ENCODE measurements at regions not wholly inside any gene's neighbourhood (a gene's known extent, or its start where the extent isn't known, plus 50 kb on each side); places are given as distances from the start of the nearest gene placed in this dataset.

GRCh38 chr12:90102957-90103652 lies 394.5 kb upstream of the ATP2B1 start:
- Histone ChIP-seq H3K4me2 (ENCODE audit: low read length) (no peak overlapping the region), H3K79me2 (ENCODE audit: insufficient read depth, low read length) (no peaks in the 10 kb centered on the region), H4K20me1 (ENCODE audit: insufficient read depth, low read length) (no peaks in the 10 kb centered on the region), H3K36me3 (ENCODE audit: insufficient read depth, low read length) (no peaks in the 10 kb centered on the region), H3K27me3 (ENCODE audit: insufficient read depth, low read length) (no peaks in the 10 kb centered on the region), H3K9me3 (ENCODE audit: insufficient read depth, low read depth, low read length) (no peaks in the 10 kb centered on the region), H3K27ac (ENCODE audit: low read depth, low read length) (no peak overlapping the region), H2AFZ (ENCODE audit: low read depth, low read length) (no peak overlapping the region), H3K9ac (ENCODE audit: low read length) (no peak overlapping the region), H3K4me1 (ENCODE audit: insufficient read depth, low read length) (peaks cover 14% of the 10 kb centered on the region), H3K4me3 (ENCODE audit: insufficient read depth, low read depth, low read length) (no peak overlapping the region)
- H3K27ac Mint-ChIP-seq (ENCODE audit: unreplicated experiment): no peak overlapping the region
- FAIRE-seq: no peak
- DNase-seq (ENCODE audit: low read depth): peak; percentile 26
- no peaks in the 10 kb centered on the region for H3K9me3 Mint-ChIP-seq (ENCODE audit: unreplicated experiment)
- H3K36me3 Mint-ChIP-seq (ENCODE audit: low read depth, unreplicated experiment): no peaks in the 10 kb centered on the region
- no peaks in the 10 kb centered on the region for H3K27me3 Mint-ChIP-seq (ENCODE audit: low read depth, unreplicated experiment)
- peaks cover 14% of the 10 kb centered on the region for H3K4me1 Mint-ChIP-seq (ENCODE audit: low read depth, unreplicated experiment)
- no peak overlapping the region for H3K4me3 Mint-ChIP-seq (ENCODE audit: unreplicated experiment)
- TF ChIP-seq CTCF (IDR thresholded peaks at IDR 0.05; ENCODE audit: insufficient read depth, low read depth, low read length) (peak; percentile 61), EZH2 (IDR thresholded peaks at IDR 0.05; ENCODE audit: insufficient read depth, low read length) (no peak)

- Histone ChIP-seq H3K9ac (ENCODE audit: low read length) (no peak overlapping the region), H4K20me1 (ENCODE audit: insufficient read depth, low read length) (no peaks in the 10 kb centered on the region), H3K4me2 (ENCODE audit: low read length) (no peak overlapping the region), H3K4me1 (ENCODE audit: insufficient read depth, low read length) (peaks cover 17% of the 10 kb centered on the region), H3K9me3 (ENCODE audit: insufficient read depth, low read depth, low read length) (no peaks in the 10 kb centered on the region), H3K79me2 (ENCODE audit: insufficient read depth, low read length) (no peaks in the 10 kb centered on the region), H3K27me3 (ENCODE audit: insufficient read depth, low read length) (no peaks in the 10 kb centered on the region), H3K4me3 (ENCODE audit: insufficient read depth, low read depth, low read length) (no peak overlapping the region), H3K27ac (ENCODE audit: low read depth, low read length) (no peak overlapping the region), H2AFZ (ENCODE audit: low read depth, low read length) (no peak overlapping the region), H3K36me3 (ENCODE audit: insufficient read depth, low read length) (no peaks in the 10 kb centered on the region)
- Mint-ChIP-seq H3K36me3 (ENCODE audit: low read depth, unreplicated experiment) (no peaks in the 10 kb centered on the region), H3K4me1 (ENCODE audit: low read depth, unreplicated experiment) (peaks cover 16% of the 10 kb centered on the region), H3K9me3 (ENCODE audit: unreplicated experiment) (no peaks in the 10 kb centered on the region), H3K27ac (ENCODE audit: unreplicated experiment) (no peak overlapping the region), H3K4me3 (ENCODE audit: unreplicated experiment) (no peak overlapping the region), H3K27me3 (ENCODE audit: low read depth, unreplicated experiment) (no peaks in the 10 kb centered on the region)
- DNase-seq (ENCODE audit: low read depth) (no peak), FAIRE-seq (peak; percentile 9)
- TF ChIP-seq EZH2 (IDR thresholded peaks at IDR 0.05; ENCODE audit: insufficient read depth, low read length) (no peak), CTCF (IDR thresholded peaks at IDR 0.05; ENCODE audit: insufficient read depth, low read depth, low read length) (no peak)
Observed at GRCh38 chr12:90100579-90100978, 391.9 kb upstream of the ATP2B1 start.

GRCh38 chr12:90099288-90099687 lies 390.6 kb upstream of the ATP2B1 start:
- H3K9me3 Mint-ChIP-seq (ENCODE audit: unreplicated experiment): no peaks in the 10 kb centered on the region
- Histone ChIP-seq H3K36me3 (ENCODE audit: insufficient read depth, low read length) (no peaks in the 10 kb centered on the region), H3K79me2 (ENCODE audit: insufficient read depth, low read length) (no peaks in the 10 kb centered on the region), H3K9me3 (ENCODE audit: insufficient read depth, low read depth, low read length) (no peaks in the 10 kb centered on the region), H3K4me2 (ENCODE audit: low read length) (no peak overlapping the region), H3K4me1 (ENCODE audit: insufficient read depth, low read length) (peaks cover 17% of the 10 kb centered on the region), H3K27me3 (ENCODE audit: insufficient read depth, low read length) (no peaks in the 10 kb centered on the region), H4K20me1 (ENCODE audit: insufficient read depth, low read length) (no peaks in the 10 kb centered on the region), H3K27ac (ENCODE audit: low read depth, low read length) (no peak overlapping the region), H3K9ac (ENCODE audit: low read length) (no peak overlapping the region), H2AFZ (ENCODE audit: low read depth, low read length) (no peak overlapping the region), H3K4me3 (ENCODE audit: insufficient read depth, low read depth, low read length) (no peak overlapping the region)
- TF ChIP-seq EZH2 (IDR thresholded peaks at IDR 0.05; ENCODE audit: insufficient read depth, low read length) (no peak), CTCF (IDR thresholded peaks at IDR 0.05; ENCODE audit: insufficient read depth, low read depth, low read length) (no peak)
- no peak overlapping the region for H3K27ac Mint-ChIP-seq (ENCODE audit: unreplicated experiment)
- DNase-seq (ENCODE audit: low read depth) (peak; percentile 30), FAIRE-seq (peak; percentile 87)
- no peaks in the 10 kb centered on the region for H3K36me3 Mint-ChIP-seq (ENCODE audit: low read depth, unreplicated experiment)
- peaks cover 16% of the 10 kb centered on the region for H3K4me1 Mint-ChIP-seq (ENCODE audit: low read depth, unreplicated experiment)
- no peak overlapping the region for H3K4me3 Mint-ChIP-seq (ENCODE audit: unreplicated experiment)
- no peaks in the 10 kb centered on the region for H3K27me3 Mint-ChIP-seq (ENCODE audit: low read depth, unreplicated experiment)
